GM23248 (cell line): ENCODE measurements at regions not wholly inside any gene's neighbourhood (a gene's known extent, or its start where the extent isn't known, plus 50 kb on each side); places are given as distances from the start of the nearest gene placed in this dataset.
"Not testable (repeated sequence)": the region's sequence is repeated elsewhere in the genome, so short reads cannot be mapped to it uniquely, and the experiment has no call there.

Source experiments
- DNase-seq: peaks from one replicate; pipeline ENCODE4 v3.0.0-alpha.2; 2015
- H2AFZ ChIP-seq: fragments of 200-600 bp; sonication (generic); 2 replicates; pipeline ENCODE4 v1.6.1; 2016; ENCODE audit warnings: antibody characterized with exemption
- H3F3A ChIP-seq: fragments of 200-600 bp; sonication (generic); 2 replicates; pipeline ENCODE4 v1.6.1; 2016; ENCODE audit warnings: mild to moderate bottlenecking, antibody characterized with exemption, mixed run types; ENCODE audit not compliant: insufficient read depth
- H3K27ac ChIP-seq: fragments of 200-600 bp; sonication (generic); 2 replicates; pipeline ENCODE4 v1.5.1; 2016; ENCODE audit warnings: mild to moderate bottlenecking
- H3K27me3 ChIP-seq: fragments of 200-600 bp; sonication (generic); replicated peaks from 2 replicates; pipeline ENCODE4 v1.6.1; 2016; ENCODE audit warnings: mild to moderate bottlenecking; ENCODE audit not compliant: insufficient read depth
- H3K36me3 ChIP-seq: fragments of 200-600 bp; sonication (generic); 2 replicates; pipeline ENCODE4 v1.6.1; 2016; ENCODE audit warnings: low read depth, mild to moderate bottlenecking
- H3K4me1 ChIP-seq: fragments of 200-600 bp; sonication (generic); 2 replicates; pipeline ENCODE4 v1.6.1; 2016; ENCODE audit warnings: mild to moderate bottlenecking; ENCODE audit not compliant: insufficient read depth
- H3K4me2 ChIP-seq: fragments of 200-600 bp; sonication (generic); one replicate; pipeline ENCODE4 v1.6.1; 2016; ENCODE audit warnings: mild to moderate bottlenecking; ENCODE audit not compliant: unreplicated experiment
- H3K4me3 ChIP-seq: fragments of 200-600 bp; sonication (generic); 2 replicates; pipeline ENCODE4 v1.5.1; 2016; ENCODE audit warnings: mild to moderate bottlenecking
- H3K79me2 ChIP-seq: fragments of 200-600 bp; sonication (generic); 2 replicates; pipeline ENCODE4 v1.6.1; 2016; ENCODE audit warnings: mild to moderate bottlenecking; ENCODE audit not compliant: insufficient read depth
- H3K9ac ChIP-seq: fragments of 200-600 bp; sonication (generic); 2 replicates; pipeline ENCODE4 v1.6.1; 2016; ENCODE audit warnings: mild to moderate bottlenecking
- H3K9me2 ChIP-seq: fragments of 200-600 bp; sonication (generic); 2 replicates; pipeline ENCODE4 v1.6.1; 2016; ENCODE audit warnings: mixed run types, mild to moderate bottlenecking, moderate library complexity; ENCODE audit not compliant: insufficient read depth
- H3K9me3 ChIP-seq: fragments of 200-600 bp; sonication (generic); one replicate; pipeline ENCODE4 v1.6.1; 2017; ENCODE audit warnings: low read depth
- H4K20me1 ChIP-seq: fragments of 200-600 bp; sonication (generic); 2 replicates; pipeline ENCODE4 v1.6.0; 2016; ENCODE audit not compliant: insufficient read depth
- WGBS, 2 experiments: methylation state at CpG; one replicate each; pipeline ENCODE4 v1.1.6; 2015 to 2017; ENCODE audit warnings: low lambda C conversion rate in 2 of 2, low coverage in 1 of 2; ENCODE audit errors: missing lambda C conversion rate in 2 of 2; 5-methylcytosine and 5-hydroxymethylcytosine counted together
- in situ Hi-C: fragments of 300-500 bp; cut with MboI; formaldehyde crosslinking; loops from 2 replicates; pipeline ENCODE4 v1.15.0; 2020

- H3K4me3 ChIP-seq, H3K4me2 ChIP-seq, H3F3A ChIP-seq, H3K4me1 ChIP-seq, H3K27me3 ChIP-seq, H3K36me3 ChIP-seq, H4K20me1 ChIP-seq, DNase-seq, H3K9me3 ChIP-seq, H2AFZ ChIP-seq, H3K9me2 ChIP-seq, H3K79me2 ChIP-seq, H3K27ac ChIP-seq, in situ Hi-C loops, H3K9ac ChIP-seq: not testable (repeated sequence)
- 0% methylated on average over 1 of the region's 1 CpG; no CpG with 5 or more reads in 1 of the 2 experiments for WGBS, 2 experiments
Observed at GRCh38 chrX:92081250-92081649, 302.1 kb downstream of the PCDH11X start.

GRCh38 chrX:92090756-92091155, 311.6 kb downstream of the PCDH11X start:
- 9 to 13% methylated on average over 2 of the region's 2 CpGs for WGBS, 2 experiments
- in situ Hi-C loops = not testable (repeated sequence)

GRCh38 chrX:92098136-92098535, 319.0 kb downstream of the PCDH11X start:
- H3K4me3 ChIP-seq, H3K4me2 ChIP-seq, H3K36me3 ChIP-seq, H3F3A ChIP-seq, DNase-seq, H3K79me2 ChIP-seq, H4K20me1 ChIP-seq, H3K27me3 ChIP-seq, H3K9me2 ChIP-seq, H2AFZ ChIP-seq, H3K4me1 ChIP-seq, H3K9ac ChIP-seq, H3K9me3 ChIP-seq, in situ Hi-C loops, H3K27ac ChIP-seq: not testable (repeated sequence)
- 17 to 31% methylated on average over 2 of the region's 2 CpGs for WGBS, 2 experiments

More at GRCh38 chrX:92090756-92091155, 311.6 kb downstream of the PCDH11X start:
- not testable (repeated sequence) for H3K27me3 ChIP-seq, H3K9me3 ChIP-seq, H3K4me3 ChIP-seq, H3K4me2 ChIP-seq, DNase-seq, H3K79me2 ChIP-seq, H3K36me3 ChIP-seq, H2AFZ ChIP-seq, H3K9me2 ChIP-seq, H3F3A ChIP-seq, H3K9ac ChIP-seq, H3K4me1 ChIP-seq, H3K27ac ChIP-seq, H4K20me1 ChIP-seq

- H3K4me3 ChIP-seq, H3K4me1 ChIP-seq, H3K9me2 ChIP-seq, H3K27ac ChIP-seq, in situ Hi-C loops, H3K4me2 ChIP-seq, H2AFZ ChIP-seq, H3K79me2 ChIP-seq, H3K9ac ChIP-seq, H3K9me3 ChIP-seq, H3K36me3 ChIP-seq, H3F3A ChIP-seq, H3K27me3 ChIP-seq, H4K20me1 ChIP-seq, DNase-seq: not testable (repeated sequence)
- 22 to 32% methylated on average over 7 of the region's 7 CpGs for WGBS, 2 experiments
Observed at GRCh38 chrX:92100095-92100494, 320.9 kb downstream of the PCDH11X start.

GRCh38 chrX:92105693-92106092, 326.5 kb downstream of the PCDH11X start:
- H3K4me2 ChIP-seq, H3K4me1 ChIP-seq, H3K9ac ChIP-seq, H3K9me3 ChIP-seq, DNase-seq, H3K9me2 ChIP-seq, H4K20me1 ChIP-seq, H3K4me3 ChIP-seq, H3K27me3 ChIP-seq, H3K79me2 ChIP-seq, H2AFZ ChIP-seq, H3K36me3 ChIP-seq, H3F3A ChIP-seq, H3K27ac ChIP-seq, in situ Hi-C loops: not testable (repeated sequence)
- 17 to 20% methylated on average over 2 of the region's 3 CpGs for WGBS, 2 experiments

- H3K79me2 ChIP-seq, H3K27ac ChIP-seq, H2AFZ ChIP-seq, H3K4me1 ChIP-seq, H3K4me2 ChIP-seq, H3K9me2 ChIP-seq, H3K9ac ChIP-seq, H3K27me3 ChIP-seq, H3F3A ChIP-seq, DNase-seq, H3K4me3 ChIP-seq, H3K36me3 ChIP-seq, H4K20me1 ChIP-seq, in situ Hi-C loops, H3K9me3 ChIP-seq: not testable (repeated sequence)
- WGBS, 2 experiments = 0 to 7% methylated on average over 1 of the region's 1 CpG
Observed at GRCh38 chrX:92106671-92107070, 327.5 kb downstream of the PCDH11X start.

GRCh38 chrX:92110410-92110911, 331.3 kb downstream of the PCDH11X start:
- H2AFZ ChIP-seq, H3K9me2 ChIP-seq, H3K9me3 ChIP-seq, H3K27ac ChIP-seq, in situ Hi-C loops, H4K20me1 ChIP-seq, H3K9ac ChIP-seq, DNase-seq, H3K36me3 ChIP-seq, H3K27me3 ChIP-seq, H3F3A ChIP-seq, H3K79me2 ChIP-seq, H3K4me3 ChIP-seq, H3K4me1 ChIP-seq, H3K4me2 ChIP-seq: not testable (repeated sequence)
- WGBS, 2 experiments = 0 to 14% methylated on average over 2 to 4 of the region's 4 CpGs

GRCh38 chrX:92117701-92118100, 338.5 kb downstream of the PCDH11X start:
- WGBS, 2 experiments = 11 to 13% methylated on average over 3 of the region's 3 CpGs
- H4K20me1 ChIP-seq, H3K36me3 ChIP-seq, DNase-seq, H2AFZ ChIP-seq, H3F3A ChIP-seq, H3K4me1 ChIP-seq, H3K4me2 ChIP-seq, H3K27ac ChIP-seq, in situ Hi-C loops, H3K9me2 ChIP-seq, H3K9ac ChIP-seq, H3K27me3 ChIP-seq, H3K4me3 ChIP-seq, H3K79me2 ChIP-seq, H3K9me3 ChIP-seq: not testable (repeated sequence)
